IPS-18c (cell line): ENCODE measurements at regions not wholly inside any gene's neighbourhood (a gene's known extent, or its start where the extent isn't known, plus 50 kb on each side); places are given as distances from the start of the nearest gene placed in this dataset.
"Not testable (repeated sequence)": the region's sequence is repeated elsewhere in the genome, so short reads cannot be mapped to it uniquely, and the experiment has no call there.

Source experiments
- H3K4me3 ChIP-seq: 2 replicates; pipeline ENCODE4 v1.7.0; 2013; ENCODE audit warnings: low read depth, mild to moderate bottlenecking, low read length, moderate library complexity; ENCODE audit not compliant: insufficient read depth
- H3K9me3 ChIP-seq: one replicate; pipeline ENCODE4 v1.6.1; 2013; ENCODE audit warnings: mild to moderate bottlenecking, low read length, moderate library complexity; ENCODE audit not compliant: control insufficient read depth, insufficient read depth

DNA sequence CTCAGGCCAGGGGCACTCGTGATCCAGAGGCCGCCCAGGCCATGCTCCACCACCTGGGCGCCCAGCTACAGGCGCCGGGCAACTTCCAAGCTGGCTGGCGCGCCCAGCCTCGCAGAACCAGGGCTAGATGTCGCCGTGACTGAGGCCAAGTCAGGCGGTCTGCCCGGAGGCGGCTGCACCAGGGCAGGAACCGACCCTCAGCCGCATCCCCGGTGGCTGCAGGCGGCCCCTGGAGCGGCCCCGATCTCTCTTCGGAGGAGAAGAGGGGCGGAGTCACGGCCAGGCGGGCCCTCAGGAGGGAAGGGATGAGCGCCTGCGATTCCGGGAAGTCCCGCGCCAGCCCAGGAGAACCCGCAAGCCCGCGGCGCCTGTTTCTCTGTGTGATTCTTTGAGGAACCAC lies 63.2 kb upstream of the GPR39 start:
- not testable (repeated sequence) for H3K9me3 ChIP-seq, H3K4me3 ChIP-seq

DNA sequence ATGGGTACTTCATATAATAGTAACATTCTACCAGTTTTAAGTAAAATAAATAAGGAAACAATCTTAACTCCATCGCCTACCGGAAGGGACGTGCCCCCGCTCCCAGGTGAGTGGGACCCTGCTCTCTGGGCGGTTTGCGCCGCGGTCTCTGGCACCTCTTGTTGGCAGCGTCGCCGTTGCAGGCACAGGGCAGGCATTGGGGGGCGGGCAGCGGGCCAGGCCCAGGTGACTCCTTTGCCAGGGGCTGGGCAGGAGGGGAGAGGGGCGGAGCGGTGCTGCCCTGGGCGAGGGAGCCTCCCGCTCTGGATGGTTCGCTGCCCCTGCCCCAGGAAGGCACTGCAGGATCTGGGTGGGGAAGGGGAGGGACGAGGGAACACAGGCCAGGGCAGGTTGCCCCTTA lies 55.6 kb upstream of the GPR39 start:
- H3K9me3 ChIP-seq, H3K4me3 ChIP-seq: not testable (repeated sequence)

DNA sequence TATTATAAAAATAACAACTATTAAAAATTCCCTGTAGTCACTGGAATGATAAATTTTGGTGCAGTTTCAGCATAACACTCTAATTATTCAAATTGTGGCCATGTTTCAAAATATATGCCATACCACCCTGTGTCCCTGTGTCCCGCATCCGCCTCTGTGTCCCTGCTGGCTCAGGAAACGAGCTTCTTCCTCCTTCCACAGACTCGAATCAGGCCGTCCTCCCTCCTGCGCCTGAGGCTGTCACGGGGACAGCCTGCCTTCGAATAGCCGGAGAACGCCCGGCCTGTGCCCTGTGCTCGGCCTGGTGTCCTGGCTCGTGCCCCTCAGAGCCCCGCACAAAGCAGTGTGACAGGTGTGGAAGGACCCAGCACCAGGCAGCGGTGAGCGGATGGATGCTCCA lies 55.1 kb upstream of the GPR39 start:
- H3K9me3 ChIP-seq, H3K4me3 ChIP-seq: not testable (repeated sequence)

- H3K9me3 ChIP-seq, H3K4me3 ChIP-seq: not testable (repeated sequence)
Measured at GRCh38 chr2:132363352-132363751, 53.3 kb upstream of the GPR39 start.

DNA sequence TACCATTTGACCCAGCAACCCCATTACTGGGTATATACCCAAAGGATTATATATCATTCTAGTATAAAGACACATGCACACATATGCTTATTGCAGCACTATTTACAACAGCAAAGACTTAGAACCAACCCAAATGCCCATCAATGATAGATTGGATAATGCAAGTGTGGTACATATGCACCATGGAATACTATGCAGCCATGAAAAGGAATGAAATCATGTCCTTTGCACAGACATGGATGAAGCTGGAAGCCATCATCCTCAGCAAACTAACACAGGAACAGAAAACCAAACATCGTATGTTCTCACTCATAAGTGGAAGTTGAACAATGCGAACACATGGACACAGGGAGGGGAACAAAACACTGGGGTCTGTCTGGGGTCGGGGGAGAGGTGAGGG lies 50.6 kb upstream of the GPR39 start:
- not testable (repeated sequence) for H3K9me3 ChIP-seq, H3K4me3 ChIP-seq

- Histone ChIP-seq H3K9me3 (no peaks in the 10 kb centered on the region), H3K4me3 (no peak overlapping the region)
Measured at GRCh38 chr2:132366421-132367180, 50.0 kb upstream of the GPR39 start.
